ENCODE measurements at regions not wholly inside any gene's neighbourhood (a gene's known extent, or its start where the extent isn't known, plus 50 kb on each side); places are given as distances from the start of the nearest gene placed in this dataset.

DNA sequence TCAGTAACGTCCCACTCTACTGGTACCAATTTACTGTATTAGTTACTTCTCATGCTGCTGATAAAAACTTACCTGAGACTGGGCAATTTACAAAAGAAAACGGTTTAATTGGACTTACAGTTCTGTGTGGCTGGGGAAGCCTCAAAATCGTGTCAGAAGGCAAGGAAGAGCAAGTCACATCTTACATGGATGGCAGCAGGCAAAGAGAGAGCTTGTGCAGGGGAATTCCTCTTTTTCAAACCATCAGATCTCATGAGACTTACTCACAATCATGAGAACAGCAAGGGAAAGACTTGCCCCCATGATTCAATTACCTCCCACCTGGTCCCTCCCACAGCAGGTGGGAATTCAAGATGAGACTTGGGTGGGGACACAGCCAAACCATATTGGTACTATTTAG lies 908.2 kb upstream of the NR2F2 start:
- DNase-seq, result no peak

DNA sequence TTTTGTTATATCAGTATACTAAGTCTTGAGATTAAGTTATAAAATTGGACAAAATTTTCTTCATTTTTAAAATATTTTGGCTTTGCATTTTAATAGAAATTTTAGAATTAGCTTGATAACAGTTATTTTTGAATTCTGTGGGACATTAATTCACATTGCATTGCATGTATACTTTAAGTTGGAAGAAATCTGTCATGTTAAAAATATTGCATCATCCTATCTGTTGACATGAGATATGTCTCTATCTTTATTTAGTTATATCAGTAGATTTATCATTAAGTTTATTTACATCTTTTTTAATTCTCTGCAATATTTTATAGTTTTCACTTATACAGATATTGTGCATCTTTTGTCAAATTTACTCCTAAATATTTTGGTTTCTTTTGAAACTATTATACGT lies 904.6 kb upstream of the NR2F2 start:
- no peak for DNase-seq

DNA sequence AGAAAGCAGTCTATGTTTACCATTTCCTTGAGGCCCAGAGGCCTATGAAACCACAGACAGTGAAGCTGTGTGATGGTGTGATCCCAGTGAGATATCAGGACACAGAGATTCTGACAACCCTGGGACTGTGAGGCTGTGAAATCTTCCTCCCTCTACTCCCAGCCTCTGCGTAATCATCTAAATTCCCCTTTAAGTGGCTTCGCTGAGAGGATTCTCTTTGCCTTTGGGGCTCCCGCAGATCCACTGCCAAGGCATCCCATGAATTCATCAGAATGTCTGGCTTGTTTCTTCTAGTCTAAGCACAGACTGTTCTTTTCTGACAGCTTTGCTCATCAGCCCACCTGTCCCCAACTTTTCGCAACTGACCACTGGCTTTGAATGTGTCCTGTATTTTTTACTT lies 901.2 kb upstream of the NR2F2 start:
- DNase-seq, result no peak

DNA sequence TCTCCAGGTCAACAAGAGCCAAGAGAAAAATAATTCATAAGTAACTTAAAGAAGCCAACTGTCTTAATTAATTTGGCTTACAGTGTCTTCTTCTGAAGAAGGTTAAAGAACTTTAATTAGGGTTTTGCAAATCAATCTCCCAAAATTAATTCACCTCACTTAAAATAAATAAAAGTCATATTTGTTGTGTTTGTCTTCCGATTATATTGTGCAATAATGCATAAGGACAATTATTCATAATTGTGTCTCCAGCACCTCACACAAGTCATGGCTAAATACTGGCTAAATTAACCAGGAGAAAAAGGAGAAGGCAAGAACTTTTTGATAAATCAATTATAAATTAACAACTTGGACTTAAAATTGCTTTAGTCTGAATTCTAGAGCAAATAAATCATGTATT lies 899.0 kb upstream of the NR2F2 start:
- no peak for DNase-seq

DNA sequence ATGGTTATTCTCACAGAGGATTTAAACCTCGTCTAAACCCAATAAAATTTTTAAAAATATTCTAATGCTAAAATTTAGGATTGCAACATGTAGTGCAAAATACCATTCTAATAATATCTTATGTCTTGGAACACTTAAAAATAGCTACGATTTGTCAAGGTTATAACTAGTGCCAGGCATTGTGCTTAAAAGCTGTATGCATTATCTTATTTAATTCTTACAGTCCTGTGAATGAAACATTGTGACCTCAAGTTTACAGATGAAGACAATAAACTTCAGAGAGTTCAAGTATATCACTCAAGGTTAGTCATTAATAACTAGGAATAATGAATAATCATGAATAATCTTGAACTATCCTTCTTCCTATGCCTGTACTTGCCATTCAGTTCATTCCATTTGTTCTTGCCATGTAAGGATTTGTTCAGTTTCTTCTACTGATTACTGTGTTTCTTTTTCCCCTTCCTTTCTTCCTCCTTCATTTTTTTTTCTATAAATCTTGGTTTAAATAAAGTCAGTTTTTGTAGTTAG lies 897.6 kb upstream of the NR2F2 start:
- no peak for DNase-seq

DNA sequence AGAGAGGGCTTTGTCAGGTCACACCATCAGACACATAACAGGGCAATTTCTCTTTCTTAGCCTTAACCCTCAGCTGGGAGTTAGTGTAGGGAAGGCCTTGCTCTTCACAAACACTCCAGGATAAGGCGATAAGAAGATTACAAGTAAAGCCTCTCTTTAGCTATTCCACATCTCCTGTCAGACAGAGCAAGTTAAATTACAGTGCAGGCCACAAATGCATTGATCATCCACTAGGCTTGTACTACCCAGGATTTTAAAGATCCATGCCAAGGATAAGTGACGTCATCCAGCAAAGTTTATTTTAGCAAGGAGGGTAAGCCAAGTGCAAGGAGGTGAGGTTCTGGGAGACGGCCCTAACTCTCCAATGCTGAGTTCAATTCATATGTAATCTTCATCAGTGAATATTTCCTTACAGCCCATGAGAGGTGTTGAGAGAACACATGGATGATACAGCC lies 890.6 kb upstream of the NR2F2 start:
- DNase-seq, result no peak

DNA sequence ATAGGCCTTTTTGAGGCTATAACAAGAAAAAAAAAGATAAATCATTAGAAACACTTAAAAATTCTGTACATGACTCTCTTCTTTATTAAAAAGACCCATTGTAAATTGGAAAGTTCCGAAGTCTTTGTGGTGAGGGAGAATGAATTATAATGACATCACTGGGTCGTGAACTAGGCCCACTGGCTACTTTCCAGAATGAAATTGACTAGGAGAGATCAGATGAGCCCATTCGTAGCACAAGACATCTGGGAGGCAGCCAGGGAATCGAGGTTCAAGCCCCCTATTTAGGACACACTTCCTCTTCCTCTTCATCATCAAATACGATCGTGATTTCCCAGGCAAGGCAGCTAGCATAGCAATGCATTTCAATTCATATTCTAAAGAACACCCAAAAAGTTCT lies 889.8 kb upstream of the NR2F2 start:
- no peak for DNase-seq

DNA sequence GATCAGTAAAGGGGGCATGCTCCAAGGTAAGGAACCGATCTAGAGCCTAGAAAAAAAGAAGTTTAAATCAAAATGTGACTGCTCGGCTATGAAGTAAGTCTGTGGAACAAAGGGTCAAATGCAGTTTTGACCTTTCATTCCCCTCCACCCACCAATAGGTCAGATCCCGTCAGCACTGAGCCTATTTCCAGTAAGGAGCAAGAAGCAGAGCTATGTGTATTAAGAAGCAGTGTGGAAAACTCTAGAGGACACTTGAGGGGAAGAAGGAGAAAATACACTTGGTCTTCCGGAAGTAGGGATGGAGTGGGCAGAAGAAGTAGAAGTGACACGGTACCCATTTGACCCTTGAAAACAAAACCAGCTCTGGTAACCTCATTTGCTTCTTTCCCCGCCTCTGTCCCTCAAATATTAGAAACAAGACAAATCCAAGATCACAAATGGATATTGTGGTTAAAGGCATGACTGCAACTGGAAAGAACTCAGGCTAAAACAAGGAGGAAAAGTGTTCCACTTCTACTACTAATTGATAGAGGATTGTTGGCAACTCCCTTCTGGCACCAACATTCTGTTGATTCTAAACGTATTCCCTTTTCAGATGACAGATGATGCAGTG lies 888.3 kb upstream of the NR2F2 start:
- no peak for DNase-seq

DNA sequence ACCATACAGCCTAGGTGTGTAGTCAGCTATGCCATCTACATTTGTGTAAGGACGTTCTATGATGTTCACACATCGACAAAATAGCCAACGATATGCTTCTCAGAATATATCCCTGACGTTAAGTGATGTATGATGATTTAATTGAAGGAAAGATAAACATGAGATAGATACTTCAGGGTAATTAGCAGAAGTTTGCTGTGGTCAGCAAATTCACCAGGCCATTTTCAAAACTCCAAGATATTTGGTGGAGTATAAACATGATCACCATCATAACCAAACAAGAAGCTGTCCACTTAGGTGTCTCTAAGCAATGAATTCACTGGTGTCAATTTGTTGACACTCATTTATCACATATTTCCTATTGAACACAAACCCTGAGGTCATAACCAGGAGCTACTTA lies 885.6 kb upstream of the NR2F2 start:
- no peak for DNase-seq

DNA sequence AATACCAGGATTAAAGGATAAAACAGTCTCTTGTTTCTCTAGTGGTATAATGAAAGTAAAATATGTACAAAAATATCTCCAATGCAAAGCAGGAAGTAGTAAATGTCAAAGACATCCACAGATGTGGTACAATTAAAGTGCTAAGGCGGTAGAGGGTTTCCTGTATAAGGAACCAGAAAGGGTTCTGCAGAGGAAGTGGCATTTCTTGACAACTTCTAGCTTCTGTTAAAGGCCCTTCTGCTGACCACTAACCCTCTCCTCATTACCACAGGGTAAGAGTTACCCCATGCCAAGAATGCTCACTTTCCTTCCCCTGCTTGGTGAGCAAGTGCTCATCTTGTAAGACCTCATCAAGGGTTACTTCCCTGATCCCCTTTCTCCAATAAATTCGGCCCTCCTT lies 883.6 kb upstream of the NR2F2 start:
- no peak for DNase-seq

DNA sequence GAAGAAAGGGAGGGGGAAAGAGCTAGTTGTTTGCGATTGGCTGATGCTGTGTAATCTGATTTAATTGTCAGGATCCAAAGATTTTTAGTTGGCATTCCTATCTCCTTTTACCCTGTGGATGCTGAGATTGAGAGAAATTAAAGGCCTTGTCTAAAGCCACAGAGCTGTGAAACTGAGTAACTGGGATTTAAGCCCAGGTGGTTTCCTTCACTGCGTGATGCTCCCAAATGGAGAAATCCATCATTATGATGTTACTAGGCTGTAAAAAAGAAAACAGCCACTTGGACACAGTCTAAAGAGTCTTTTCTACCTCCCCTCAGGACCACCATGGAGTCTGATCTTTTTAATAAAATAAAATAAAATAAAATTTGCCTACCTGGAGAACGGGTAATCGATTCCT lies 883.0 kb upstream of the NR2F2 start:
- DNase-seq, result no peak

DNA sequence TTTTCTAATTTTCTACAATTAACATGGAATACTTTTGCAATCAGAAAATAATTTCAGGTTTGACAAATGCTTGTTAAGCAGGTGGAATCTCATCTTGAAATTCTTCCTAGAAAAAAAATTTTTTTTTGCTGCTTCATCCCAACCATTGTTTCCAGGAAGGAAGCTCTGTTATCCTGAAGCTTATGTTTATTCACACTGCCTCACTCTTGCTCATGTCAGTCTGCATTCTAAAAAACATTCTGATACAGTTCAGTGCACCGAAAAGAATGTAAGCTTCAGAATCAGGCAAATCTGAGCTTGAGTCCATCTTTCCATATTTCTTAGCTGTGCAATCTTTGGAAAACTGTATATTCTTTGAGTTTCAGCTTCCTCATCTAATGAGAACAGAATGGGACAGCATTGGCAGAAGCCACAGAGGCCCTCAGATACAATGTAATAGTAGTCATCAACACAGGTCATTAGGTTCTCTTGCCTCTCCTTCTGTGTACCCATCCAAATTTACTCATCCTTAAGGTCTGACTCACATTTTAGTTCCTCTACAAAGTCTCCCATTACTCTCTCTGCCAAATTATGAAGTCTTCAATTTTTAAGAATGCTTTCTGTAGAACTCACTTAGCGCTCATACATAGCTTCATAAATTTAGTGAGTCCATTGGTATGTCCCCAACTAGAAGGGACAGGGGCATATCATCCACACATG lies 881.8 kb upstream of the NR2F2 start:
- no peak for DNase-seq

DNA sequence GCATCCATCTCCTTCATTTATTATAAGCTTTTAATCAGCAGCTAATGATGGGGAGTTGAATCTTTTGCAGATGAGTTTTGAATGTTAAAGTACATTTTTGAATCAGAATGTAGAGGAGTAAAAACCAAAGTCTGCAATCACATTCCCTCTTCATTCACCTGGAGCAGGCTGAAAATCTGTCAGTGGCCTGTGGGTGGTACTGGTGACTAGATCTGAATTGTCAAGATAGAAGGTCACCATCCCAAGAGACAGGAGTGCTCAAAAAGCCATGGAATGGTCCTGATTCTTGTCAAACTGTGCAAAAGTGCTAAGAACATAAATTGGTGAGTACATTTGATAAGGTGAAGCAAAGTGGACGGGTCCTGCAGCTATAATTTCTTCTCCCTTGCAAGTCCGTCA lies 881.3 kb upstream of the NR2F2 start:
- no peak for DNase-seq

DNA sequence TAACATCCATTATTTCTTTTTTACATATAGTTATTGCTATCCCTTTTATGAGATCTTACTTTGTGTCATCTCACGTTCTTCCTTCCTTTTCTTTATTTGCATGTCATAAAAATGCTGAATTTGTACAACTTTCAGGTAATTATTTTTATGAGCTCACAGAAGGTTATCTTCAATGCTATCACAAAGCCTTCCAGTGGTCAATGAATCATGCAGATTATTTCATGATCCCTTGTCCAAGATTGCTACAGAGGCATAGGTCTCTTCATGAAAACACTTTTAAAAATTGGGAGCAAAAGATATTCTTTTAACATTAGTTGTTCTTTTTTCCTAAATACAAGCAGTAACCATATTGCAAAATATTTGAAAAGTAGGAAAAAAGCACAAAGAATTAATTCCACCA lies 880.1 kb upstream of the NR2F2 start:
- DNase-seq, result no peak

DNA sequence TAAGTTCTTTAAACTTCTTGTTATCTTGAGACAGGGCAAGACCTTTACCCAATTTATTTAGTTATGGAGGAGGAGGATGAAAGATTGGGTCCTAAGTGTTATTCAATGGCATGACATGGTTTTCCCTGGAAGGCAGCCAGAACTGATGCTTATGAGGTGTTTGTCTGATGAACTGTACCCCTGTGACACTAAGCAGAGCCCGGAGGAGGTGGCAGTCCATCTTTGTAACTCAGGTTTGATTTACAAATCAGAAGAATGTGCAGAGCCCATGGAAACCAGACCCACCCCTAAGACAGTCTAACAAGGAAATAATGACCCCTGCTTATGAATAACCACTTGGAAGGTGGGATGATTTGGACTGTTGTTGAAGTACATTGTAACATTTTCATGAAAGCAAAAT lies 878.6 kb upstream of the NR2F2 start:
- no peak for DNase-seq

DNA sequence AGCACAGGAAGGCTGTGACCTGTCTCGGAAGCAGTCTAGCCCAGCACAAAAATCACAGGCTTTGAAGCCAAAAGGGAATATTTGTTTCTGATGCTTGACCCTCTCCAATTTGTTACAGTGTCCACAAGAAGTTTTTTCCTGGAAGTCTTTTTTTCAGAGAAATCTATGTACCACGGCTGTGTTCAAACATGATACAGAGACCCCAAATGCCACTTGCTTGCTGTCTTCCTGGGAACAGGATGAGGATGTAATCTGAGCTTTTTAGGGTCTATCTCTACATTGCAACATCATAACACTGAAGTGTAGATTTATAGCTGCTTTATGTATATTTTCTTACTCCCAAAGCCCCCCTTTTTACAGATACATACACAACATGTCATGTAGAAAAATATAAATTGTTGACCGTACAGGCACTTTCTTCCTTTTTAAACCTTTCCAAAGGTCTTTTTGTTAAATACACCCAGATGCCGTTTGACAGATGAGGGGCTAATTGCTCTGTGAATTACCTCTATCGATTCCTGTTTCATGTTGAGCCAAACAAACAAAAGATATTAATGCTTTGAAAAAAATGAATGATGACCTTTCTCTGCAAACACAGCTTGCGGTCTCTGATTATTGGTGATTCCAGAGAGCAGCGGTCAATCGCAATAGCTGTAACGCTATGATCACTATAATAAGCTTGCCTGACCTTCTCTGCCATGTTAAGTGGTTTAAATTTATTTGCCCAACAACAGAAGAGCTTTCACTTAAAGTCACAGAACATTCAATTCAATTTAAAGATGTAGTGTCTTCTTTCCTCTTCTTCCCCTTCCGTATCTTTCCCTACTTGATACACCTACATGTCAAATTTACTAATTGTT lies 875.9 kb upstream of the NR2F2 start:
- DNase-seq, result no peak

DNA sequence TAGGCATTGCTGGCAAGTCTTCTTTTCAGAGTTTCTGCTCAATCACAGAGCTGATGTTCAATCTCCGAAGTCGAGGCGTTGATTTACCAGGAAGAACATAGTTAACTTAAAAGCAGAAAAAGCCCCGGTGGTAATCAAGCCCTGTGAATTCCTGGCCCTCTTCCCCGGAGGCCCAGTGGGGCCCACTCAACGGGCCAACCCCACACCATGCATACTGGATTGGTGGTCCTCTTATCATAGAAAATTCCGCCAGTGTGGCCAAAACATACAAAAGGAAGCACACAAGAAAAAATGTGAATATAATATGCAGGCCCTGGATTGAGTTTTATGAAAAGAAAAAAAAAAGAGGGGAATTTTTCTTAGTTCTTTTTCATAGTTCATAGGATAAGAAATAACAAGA lies 873.0 kb upstream of the NR2F2 start:
- DNase-seq, result no peak

DNA sequence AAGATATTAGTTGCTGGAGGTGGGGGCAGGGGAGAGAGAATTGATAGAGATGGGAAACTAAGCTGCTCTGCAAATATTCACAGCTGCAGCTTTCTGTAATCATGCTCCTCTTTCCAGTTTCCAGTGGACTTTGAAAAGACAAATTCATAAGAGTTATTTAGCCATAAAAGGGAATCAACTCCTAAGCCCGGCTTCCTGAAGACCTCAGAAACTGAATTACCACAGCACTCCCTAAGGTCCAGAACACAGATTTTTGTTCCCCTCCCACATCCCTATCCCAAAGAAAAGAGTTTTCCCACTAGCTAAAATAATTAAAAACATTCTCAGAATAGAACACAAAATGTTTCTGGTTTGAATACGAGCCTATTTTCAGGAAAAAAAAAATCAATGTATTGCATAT lies 871.8 kb upstream of the NR2F2 start:
- no peak for DNase-seq

DNA sequence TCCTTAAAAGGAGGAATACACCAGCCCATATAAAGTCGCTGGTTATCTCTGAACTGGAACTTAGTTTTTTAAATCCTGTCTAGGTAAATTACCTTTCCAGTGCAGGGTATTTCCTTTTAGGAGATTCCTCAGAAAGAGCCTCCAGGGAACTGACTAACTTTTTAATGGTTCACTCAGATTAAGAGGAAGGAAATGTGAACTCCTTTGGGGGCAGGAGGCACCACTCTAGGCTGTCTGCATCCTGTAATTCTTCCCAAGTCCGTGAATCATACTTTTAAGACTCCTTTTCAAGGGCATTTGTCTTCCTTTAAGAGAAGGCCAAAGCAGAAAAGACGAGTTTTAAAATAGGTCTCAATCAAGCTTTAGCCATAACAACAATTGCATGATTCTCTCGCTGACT lies 871.2 kb upstream of the NR2F2 start:
- no peak for DNase-seq

DNA sequence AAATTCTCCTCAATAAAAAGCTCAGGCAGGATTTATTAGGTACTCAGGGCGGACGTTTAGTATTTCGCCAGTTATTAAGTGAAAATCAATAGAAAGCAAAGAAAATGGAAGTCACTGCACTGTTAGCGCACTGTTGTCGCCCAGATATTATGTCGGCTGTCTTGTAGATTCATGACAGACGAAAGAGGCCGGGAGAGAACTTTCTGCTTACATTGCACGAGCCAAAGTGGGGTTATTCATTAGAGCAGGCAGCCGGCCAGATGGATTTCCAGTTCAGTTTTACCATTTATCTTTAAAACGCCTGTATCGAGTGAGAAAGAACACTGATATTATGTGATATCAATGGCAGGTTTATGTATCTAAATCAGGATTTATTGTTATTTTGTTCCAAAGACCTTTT lies 866.0 kb upstream of the NR2F2 start:
- DNase-seq, result no peak

DNA sequence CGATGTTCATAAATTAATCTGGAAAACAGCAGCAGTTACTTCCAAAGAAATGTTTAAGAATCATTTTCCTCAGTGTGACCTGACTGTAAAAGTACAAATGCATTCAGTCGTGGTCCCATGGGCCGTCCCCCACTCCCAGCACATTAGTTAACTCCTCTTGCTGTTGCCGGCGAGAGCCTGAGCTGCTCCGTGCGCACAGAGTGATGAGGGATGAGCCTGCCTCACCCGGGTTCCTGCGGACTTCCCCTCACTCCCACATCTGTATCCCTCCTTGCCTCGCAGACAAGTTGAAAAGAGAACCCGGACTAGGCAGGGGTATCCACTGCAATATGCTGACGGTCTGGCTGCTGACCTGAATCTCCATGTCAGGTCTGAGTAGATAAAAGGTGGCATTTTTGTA lies 861.7 kb upstream of the NR2F2 start:
- no peak for DNase-seq

DNA sequence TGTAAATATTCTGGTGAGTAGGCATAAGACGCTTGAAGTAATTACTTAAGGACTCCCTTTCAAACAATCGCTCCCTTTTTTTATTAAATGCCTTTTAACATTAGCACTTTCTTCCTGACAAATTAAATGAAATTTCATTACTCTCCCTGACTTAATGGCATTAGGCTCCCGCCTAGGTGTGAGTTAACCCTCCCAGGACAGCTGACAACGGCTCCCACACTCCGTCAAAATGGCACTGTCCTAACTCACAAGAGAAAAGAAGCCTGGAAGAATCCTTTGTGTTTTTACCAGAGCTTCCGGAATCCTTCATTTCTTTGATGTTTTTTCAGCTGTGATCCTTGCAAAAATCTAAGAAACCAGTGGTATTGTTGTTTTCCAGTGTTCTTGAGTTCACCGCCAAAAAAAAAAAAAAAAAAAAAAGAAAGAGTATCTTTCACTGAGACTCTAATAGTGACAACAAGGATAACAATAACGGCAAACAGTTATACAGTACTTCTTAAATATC lies 861.0 kb upstream of the NR2F2 start:
- DNase-seq, result no peak

DNA sequence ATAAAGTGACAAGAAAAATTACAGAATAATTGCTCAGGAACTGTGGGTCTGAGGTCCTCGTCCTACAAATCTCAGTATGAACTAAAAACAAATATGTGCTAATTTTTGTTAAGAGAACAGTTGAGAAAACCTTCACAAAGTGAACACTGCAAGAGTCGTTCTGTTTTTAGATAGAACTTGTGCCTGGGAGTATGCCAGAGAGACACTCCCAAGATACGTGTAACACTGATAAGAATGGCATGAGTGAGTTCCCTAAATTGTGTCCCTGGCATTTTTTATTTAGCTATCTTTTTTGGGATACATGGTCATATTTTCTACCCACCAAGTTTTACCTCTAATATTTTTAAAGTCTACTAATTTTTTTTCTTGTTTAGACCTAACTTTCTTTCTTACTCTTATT lies 860.0 kb upstream of the NR2F2 start:
- no peak for DNase-seq

Measured in activated CD4-positive, alpha-beta T cell treated with anti-CD3 and anti-CD28 coated beads for 1 hour (primary cell).